ENCODE measurements at regions not wholly inside any gene's neighbourhood (a gene's known extent, or its start where the extent isn't known, plus 50 kb on each side); places are given as distances from the start of the nearest gene placed in this dataset.

GRCh38 chr1:60898413-60898812 lies 183.9 kb upstream of the NFIA start:
- no peak for TF ChIP-seq CTCF (IDR thresholded peaks at IDR 0.05 in 2 of 3, conservative IDR thresholded peaks at IDR 0.05 in 1 of 3; ENCODE audit: borderline replicate concordance in 1 of 3, insufficient read depth in 1 of 3, low read depth in 2 of 3, low read length in 2 of 3)
- no peak for TF ChIP-seq RAD21 (IDR thresholded peaks at IDR 0.05; ENCODE audit: low read depth)
- no peak for TF ChIP-seq EZH2phosphoT487 (IDR thresholded peaks at IDR 0.05; ENCODE audit: borderline replicate concordance)

All from HCT116 (cell line).